Psoas muscle (tissue), 7 donors: ENCODE measurements at regions not wholly inside any gene's neighbourhood (a gene's known extent, or its start where the extent isn't known, plus 50 kb on each side); places are given as distances from the start of the nearest gene placed in this dataset.

Experiments used
- ATAC-seq, 4 donors: fragments of 200-7000 bp; cut with Tn5 transposase; one replicate each; pipeline ENCODE4 v1.9.1; 2020; ENCODE audit warnings: moderate library complexity in 3 of 4, mild to moderate bottlenecking in 2 of 4
- DNase-seq, 2 donors: peaks; one replicate each; pipeline ENCODE4 v3.0.0-alpha.2; 2020
- H3K27ac ChIP-seq: fragments of 200-600 bp; one replicate; pipeline ENCODE4 v1.8.0; 2022
- H3K27me3 ChIP-seq, 3 donors: fragments of 200-600 bp in 1 of 3; one replicate each; pipeline versions ENCODE4 v1.6.1 to v1.8.0; 2013 to 2022; ENCODE audit warnings: low read length in 2 of 3, mild to moderate bottlenecking in 2 of 3, moderate library complexity in 1 of 3; ENCODE audit not compliant: insufficient read depth in 3 of 3
- H3K36me3 ChIP-seq, 2 donors: fragments of 200-600 bp in 1 of 2; one replicate each; pipeline versions ENCODE4 v1.6.1 to v1.8.0; 2013 to 2022; ENCODE audit warnings: low read depth in 1 of 2, mild to moderate bottlenecking in 1 of 2, moderate library complexity in 1 of 2; ENCODE audit not compliant: insufficient read depth in 1 of 2
- H3K4me1 ChIP-seq: fragments of 200-600 bp; one replicate; pipeline ENCODE4 v1.8.0; 2022
- H3K4me3 ChIP-seq: fragments of 200-600 bp; one replicate; pipeline ENCODE4 v1.8.0; 2022; ENCODE audit warnings: mild to moderate bottlenecking
- H3K9me3 ChIP-seq: fragments of 200-600 bp; one replicate; pipeline ENCODE4 v1.8.0; 2022
- CTCF ChIP-seq: fragments of 200-600 bp; IDR thresholded peaks from one replicate; pipeline ENCODE4 v1.8.0; 2022; ENCODE audit warnings: antibody characterized with exemption
- WGBS, 3 donors: extraction: QIAGEN DNeasy Blood & Tissue Kit; methylation state at CpG; one replicate each; pipeline versions ENCODE4 v1.1.6 to v1.1.7; 2013; 5-methylcytosine and 5-hydroxymethylcytosine counted together
- intact Hi-C, 2 donors: fragments of 100-400 bp; cut with DNase I; formaldehyde crosslinking; loops; one replicate each; pipeline versions ENCODE4 v1.11.0 to v1.14.2; 2022
- donor health status: healthy with polysubstance abuse.
- donor health status: DM: no; HTN: no; CAD: no; lungs with moderate emphysema.
- donor health status: Bipolar disorder and iron deficiency.
- donor health status: healthy.
- donor health status: DM: yes; HTN: yes; CAD: no.
- donor health status: DM: no; HTN: no; CAD: no.
- donor health status: DM: yes; HTN: yes; CAD: no.

- intact Hi-C loops: no loop called here
- H3K4me1 ChIP-seq: no peaks in the 10 kb centered on the region
- WGBS, 3 donors: 57 to 67% (median 62%) methylated on average over 4 of the region's 4 CpGs
- no peak overlapping the region for H3K27ac ChIP-seq
- DNase-seq (no peak), ATAC-seq (no peak)
- H3K9me3 ChIP-seq: no peaks in the 10 kb centered on the region
- no peak for TF ChIP-seq CTCF
- H3K36me3 ChIP-seq: no peaks in the 10 kb centered on the region
- H3K27me3 ChIP-seq: no peaks in the 10 kb centered on the region
- no peak overlapping the region for H3K4me3 ChIP-seq
These were observed 178.3 kb downstream of the SOX9 start for GRCh38 chr17:72299100-72299499.

- DNase-seq (no peak), ATAC-seq (no peak)
- H3K27me3 ChIP-seq: no peaks in the 10 kb centered on the region
- intact Hi-C loops: no loop called here
- WGBS, 3 donors: 82 to 87% (median 82%) methylated on average over 5 of the region's 5 CpGs
- no peaks in the 10 kb centered on the region for H3K36me3 ChIP-seq
- H3K27ac ChIP-seq: no peak overlapping the region
- H3K4me1 ChIP-seq: no peaks in the 10 kb centered on the region
- H3K9me3 ChIP-seq: no peaks in the 10 kb centered on the region
- no peak for TF ChIP-seq CTCF
- no peak overlapping the region for H3K4me3 ChIP-seq
These were observed 178.8 kb downstream of the SOX9 start for GRCh38 chr17:72299592-72299991.

GRCh38 chr17:72301887-72302286 is 181.1 kb downstream of the SOX9 start:
- no peak for TF ChIP-seq CTCF
- Histone ChIP-seq H3K4me1 (no peaks in the 10 kb centered on the region), H3K36me3 (no peaks in the 10 kb centered on the region), H3K4me3 (no peak overlapping the region), H3K27me3 (no peaks in the 10 kb centered on the region), H3K27ac (no peak overlapping the region), H3K9me3 (no peaks in the 10 kb centered on the region)
- 21 to 26% (median 22%) methylated on average over 2 of the region's 2 CpGs for WGBS, 3 donors
- ATAC-seq: no peak
- DNase-seq: no peak
- intact Hi-C loops: no loop called here

GRCh38 chr17:72302735-72303134 is 181.9 kb downstream of the SOX9 start:
- TF ChIP-seq CTCF: no peak
- DNase-seq (no peak), ATAC-seq (no peak)
- H3K9me3 ChIP-seq: no peaks in the 10 kb centered on the region
- WGBS, 3 donors: 88 to 92% (median 89%) methylated on average over 4 of the region's 4 CpGs
- intact Hi-C loops: no loop called here
- H3K27me3 ChIP-seq: peaks cover 0 to 6% (median 0%) of the 10 kb centered on the region in 3 donors
- no peak overlapping the region for H3K4me3 ChIP-seq
- H3K4me1 ChIP-seq: no peaks in the 10 kb centered on the region
- H3K27ac ChIP-seq: no peak overlapping the region
- no peaks in the 10 kb centered on the region for H3K36me3 ChIP-seq
